ENCODE measurements at regions not wholly inside any gene's neighbourhood (a gene's known extent, or its start where the extent isn't known, plus 50 kb on each side); places are given as distances from the start of the nearest gene placed in this dataset.

DNA sequence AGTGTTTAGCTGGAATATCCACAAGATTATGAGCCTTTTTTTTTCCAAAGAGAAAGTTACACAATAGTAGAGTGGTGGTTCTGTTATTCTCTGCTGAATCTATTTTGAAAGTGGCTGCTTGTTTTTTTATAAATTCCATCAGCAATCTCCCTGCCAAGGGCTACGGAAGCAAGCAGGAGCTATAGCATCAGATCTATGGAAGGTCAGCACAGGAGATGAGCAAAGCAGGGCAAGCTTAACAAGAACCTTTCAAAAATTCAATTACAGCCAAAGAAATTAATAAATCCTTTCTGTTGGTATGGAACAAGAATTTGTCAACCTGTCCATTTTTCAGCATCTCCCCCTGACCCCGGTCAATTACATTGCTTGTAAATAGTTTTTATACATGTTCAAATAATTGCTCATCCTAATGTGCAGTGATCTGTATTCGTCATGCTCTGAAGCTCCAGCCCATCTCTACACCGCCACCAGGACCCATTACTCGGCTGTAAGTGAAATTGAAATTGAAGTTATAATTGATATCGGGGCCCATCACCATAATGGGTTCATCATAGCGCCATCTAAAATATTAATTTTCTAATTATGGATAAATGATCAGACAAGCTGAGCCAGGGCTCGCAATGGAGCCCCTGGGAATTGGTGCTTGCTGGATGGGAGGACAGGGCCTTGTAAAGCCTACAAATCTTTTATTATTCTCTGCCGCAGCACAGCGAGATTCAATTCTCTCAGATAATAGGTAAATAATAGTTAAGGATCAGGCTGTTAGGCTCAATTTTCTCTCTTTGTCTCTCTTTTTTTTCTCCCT lies 215.1 kb downstream of the ATG4C start:
- TF ChIP-seq POLR2A (IDR thresholded peaks at IDR 0.05) = no peak
- TF ChIP-seq, protein P1, sequence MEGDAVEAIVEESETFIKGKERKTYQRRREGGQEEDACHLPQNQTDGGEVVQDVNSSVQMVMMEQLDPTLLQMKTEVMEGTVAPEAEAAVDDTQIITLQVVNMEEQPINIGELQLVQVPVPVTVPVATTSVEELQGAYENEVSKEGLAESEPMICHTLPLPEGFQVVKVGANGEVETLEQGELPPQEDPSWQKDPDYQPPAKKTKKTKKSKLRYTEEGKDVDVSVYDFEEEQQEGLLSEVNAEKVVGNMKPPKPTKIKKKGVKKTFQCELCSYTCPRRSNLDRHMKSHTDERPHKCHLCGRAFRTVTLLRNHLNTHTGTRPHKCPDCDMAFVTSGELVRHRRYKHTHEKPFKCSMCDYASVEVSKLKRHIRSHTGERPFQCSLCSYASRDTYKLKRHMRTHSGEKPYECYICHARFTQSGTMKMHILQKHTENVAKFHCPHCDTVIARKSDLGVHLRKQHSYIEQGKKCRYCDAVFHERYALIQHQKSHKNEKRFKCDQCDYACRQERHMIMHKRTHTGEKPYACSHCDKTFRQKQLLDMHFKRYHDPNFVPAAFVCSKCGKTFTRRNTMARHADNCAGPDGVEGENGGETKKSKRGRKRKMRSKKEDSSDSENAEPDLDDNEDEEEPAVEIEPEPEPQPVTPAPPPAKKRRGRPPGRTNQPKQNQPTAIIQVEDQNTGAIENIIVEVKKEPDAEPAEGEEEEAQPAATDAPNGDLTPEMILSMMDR (IDR thresholded peaks at IDR 0.05) = no peak
- no peak for TF ChIP-seq EP300 (IDR thresholded peaks at IDR 0.05)
- no peak overlapping the region for H3K4me3 ChIP-seq
- H3K27me3 ChIP-seq = no peaks in the 10 kb centered on the region
- no peaks in the 10 kb centered on the region for H3K9me3 ChIP-seq
- no peak overlapping the region for H3K27ac ChIP-seq
- no peaks in the 10 kb centered on the region for H3K4me1 ChIP-seq (ENCODE audit: insufficient read depth)
- no peaks in the 10 kb centered on the region for H3K36me3 ChIP-seq
- intact Hi-C loops (cut with DNase I) = no loop called here
- 74 to 88% (median 81%) methylated on average over 10 of the region's 10 CpGs for WGBS, 3 donors
- DNase-seq = no peak

DNA sequence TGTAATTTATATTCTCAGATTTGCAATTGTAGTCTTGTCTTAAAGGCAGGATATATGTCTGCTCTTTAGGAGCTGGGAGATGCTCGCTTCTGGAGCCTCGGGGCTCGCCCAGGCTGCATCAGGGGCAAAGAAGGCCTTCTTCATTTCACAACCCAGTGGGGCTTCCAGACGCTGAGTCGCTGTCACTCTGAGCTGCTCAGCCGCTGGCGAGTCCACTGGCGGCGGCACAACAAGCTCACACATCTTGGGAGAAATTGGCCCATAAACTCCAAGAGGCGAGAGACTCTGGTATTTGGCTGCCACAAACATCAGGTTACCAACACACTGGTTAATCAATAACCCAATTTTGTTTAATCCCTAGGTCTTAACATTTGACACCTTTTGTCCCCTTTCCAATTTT lies 216.6 kb downstream of the ATG4C start:
- no peak overlapping the region for H3K4me3 ChIP-seq
- intact Hi-C loops (cut with DNase I) = no loop called here
- no peak overlapping the region for H3K27ac ChIP-seq
- H3K9me3 ChIP-seq = no peaks in the 10 kb centered on the region
- H3K36me3 ChIP-seq = no peaks in the 10 kb centered on the region
- H3K4me1 ChIP-seq (ENCODE audit: insufficient read depth) = no peaks in the 10 kb centered on the region
- no peaks in the 10 kb centered on the region for H3K27me3 ChIP-seq
- TF ChIP-seq POLR2A (IDR thresholded peaks at IDR 0.05) (no peak), EP300 (IDR thresholded peaks at IDR 0.05) (no peak)
- TF ChIP-seq, protein P1 (IDR thresholded peaks at IDR 0.05) = no peak
- DNase-seq = no peak
- whole genome bisulfite sequencing, 3 donors = 47 to 55% (median 52%) methylated on average over 10 of the region's 10 CpGs

DNA sequence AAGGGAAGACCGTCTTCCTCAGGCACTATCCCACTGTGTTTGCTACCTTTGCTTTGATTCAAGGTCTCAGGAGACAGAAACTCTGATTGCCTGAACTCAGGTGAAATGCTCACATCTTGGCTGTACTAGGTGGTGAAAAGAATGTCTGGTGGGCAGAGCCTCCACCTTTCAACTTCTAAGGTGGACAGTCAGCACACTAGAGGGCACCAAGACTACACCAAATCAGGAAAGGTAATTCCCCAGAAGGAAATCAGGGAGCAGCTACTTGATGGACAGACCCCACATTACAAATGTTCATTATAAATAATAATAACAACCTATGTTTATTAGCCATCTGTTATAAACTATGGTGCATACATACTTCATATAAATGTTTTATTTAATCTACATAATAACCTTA lies 220.9 kb downstream of the ATG4C start:
- Histone ChIP-seq H3K27ac (no peak overlapping the region), H3K9me3 (no peaks in the 10 kb centered on the region), H3K36me3 (no peaks in the 10 kb centered on the region), H3K4me1 (ENCODE audit: insufficient read depth) (no peaks in the 10 kb centered on the region), H3K27me3 (no peaks in the 10 kb centered on the region), H3K4me3 (no peak overlapping the region)
- WGBS, 3 donors = 77 to 78% (median 78%) methylated on average over 1 of the region's 1 CpG
- intact Hi-C loops (cut with DNase I) = no loop called here
- no peak for TF ChIP-seq POLR2A (IDR thresholded peaks at IDR 0.05)
- TF ChIP-seq, protein P1 (IDR thresholded peaks at IDR 0.05) = no peak
- no peak for DNase-seq

DNA sequence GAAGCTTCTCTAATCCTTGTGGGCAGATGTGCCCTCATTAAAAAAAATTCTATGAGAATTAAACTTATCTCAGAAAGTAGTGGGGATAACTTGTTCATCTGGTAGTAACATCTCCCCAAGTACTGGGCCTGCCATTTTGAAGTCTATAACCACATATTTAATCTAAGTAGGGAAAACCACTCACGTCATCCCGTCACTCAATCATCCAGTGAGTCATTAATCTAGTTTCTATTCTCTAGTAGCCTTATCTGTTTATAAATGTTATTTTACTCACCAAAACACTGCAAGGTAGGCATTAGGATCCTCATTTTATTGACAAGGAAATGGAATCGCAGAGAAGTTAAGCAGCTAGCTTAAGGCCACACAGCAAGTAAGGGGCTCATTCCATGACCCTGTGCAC lies 221.9 kb downstream of the ATG4C start:
- 90 to 97% (median 92%) methylated on average over 3 of the region's 3 CpGs for WGBS, 3 donors
- TF ChIP-seq EP300 (IDR thresholded peaks at IDR 0.05) = no peak
- TF ChIP-seq POLR2A (IDR thresholded peaks at IDR 0.05) = no peak
- TF ChIP-seq, protein P1 (IDR thresholded peaks at IDR 0.05) = no peak
- Histone ChIP-seq H3K9me3 (no peaks in the 10 kb centered on the region), H3K27me3 (no peaks in the 10 kb centered on the region), H3K36me3 (no peaks in the 10 kb centered on the region), H3K27ac (no peak overlapping the region), H3K4me3 (no peak overlapping the region), H3K4me1 (ENCODE audit: insufficient read depth) (no peaks in the 10 kb centered on the region)
- intact Hi-C loops (cut with DNase I) = no loop called here
- no peak for DNase-seq
